ENCODE measurements at regions not wholly inside any gene's neighbourhood (a gene's known extent, or its start where the extent isn't known, plus 50 kb on each side); places are given as distances from the start of the nearest gene placed in this dataset.
"Not testable (repeated sequence)": the region's sequence is repeated elsewhere in the genome, so short reads cannot be mapped to it uniquely, and the experiment has no call there.

DNA sequence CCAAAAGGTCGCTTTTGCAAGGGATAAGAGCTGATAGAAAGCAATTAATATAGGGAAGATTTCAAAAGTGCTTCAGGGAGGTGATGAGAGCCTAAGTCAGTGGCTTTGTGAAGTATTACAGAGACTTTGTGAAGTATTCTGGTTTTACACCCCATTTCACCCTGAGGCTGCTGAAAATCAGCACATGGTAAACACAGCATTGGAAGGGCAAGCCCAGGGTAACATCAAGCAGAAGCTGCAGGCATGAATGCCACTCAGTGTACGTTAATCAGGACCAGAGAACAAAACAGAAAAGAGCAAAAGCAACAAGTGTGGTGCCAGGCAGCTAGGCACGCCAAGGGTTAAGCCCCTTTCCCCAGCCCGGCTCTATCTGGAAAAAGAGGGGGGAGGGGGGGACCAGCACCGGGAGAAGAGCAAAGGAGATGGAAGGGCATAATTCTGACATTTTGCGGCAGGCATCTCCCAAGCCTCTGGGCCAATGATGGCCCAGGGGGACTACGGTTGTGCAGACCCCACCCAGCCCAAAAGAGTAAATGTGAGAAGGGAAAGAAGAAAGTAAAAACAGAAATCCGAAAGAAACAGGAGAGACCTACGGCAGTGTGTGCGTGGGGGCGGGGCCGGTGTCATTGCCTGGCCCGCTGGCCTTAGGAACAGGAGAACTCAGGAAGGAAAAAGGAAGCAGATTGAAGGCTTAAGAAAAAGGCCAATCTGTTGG lies 58.9 kb downstream of the DHRS2 start:
- no peak for DNase-seq

DNA sequence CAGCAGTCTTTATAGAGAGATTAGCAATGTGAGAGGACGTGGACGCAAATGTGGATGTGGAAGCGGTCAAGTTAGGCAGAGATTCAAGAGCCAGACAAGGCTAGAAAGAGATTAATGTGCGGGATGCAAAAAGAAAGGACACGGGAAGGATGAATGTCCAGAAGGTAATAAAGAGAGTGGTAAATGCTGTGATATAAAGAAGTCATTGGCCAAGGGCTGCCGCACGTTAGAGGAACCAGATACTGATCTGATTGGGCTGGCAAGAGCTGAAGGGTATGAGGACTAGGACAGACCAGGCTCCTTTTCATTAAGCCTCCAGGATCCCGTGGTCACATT lies 59.5 kb downstream of the DHRS2 start:
- no peak for DNase-seq

DNA sequence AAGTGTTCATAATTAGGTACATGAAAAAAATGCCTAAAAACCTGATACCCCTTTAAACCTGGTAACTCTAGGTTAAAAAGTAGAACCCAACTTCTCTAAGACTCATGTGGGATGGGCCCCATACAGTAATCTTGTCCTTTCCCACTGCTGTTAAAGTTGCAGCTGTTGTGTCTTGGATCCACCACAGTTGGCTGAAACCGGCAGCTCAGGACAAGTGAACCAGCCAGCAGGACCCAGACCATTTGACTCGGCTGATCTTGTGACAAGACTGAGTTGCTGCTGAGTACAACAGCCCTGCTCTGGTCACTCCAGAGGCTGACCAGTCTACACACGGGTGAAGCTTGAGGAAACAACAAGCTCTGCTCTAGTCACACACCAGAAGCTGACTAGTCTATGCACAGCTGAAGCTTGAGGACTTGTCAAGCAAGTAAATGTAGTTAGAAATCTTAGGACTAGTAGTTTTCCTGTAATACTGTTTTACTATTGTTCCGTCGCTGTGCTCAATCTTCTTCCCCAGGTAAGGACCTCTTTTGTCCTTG lies 60.6 kb downstream of the DHRS2 start:
- DNase-seq: no peak

- no peak for DNase-seq
These were observed 61.5 kb downstream of the DHRS2 start for GRCh38 chr14:23697680-23698079.

- DNase-seq: no peak
These were observed 66.7 kb downstream of the DHRS2 start for GRCh38 chr14:23702656-23703426.

- no peak for DNase-seq
These were observed 68.7 kb downstream of the DHRS2 start for GRCh38 chr14:23704890-23705289.

- DNase-seq: no peak
These were observed 71.3 kb downstream of the DHRS2 start for GRCh38 chr14:23707415-23707814.

DNA sequence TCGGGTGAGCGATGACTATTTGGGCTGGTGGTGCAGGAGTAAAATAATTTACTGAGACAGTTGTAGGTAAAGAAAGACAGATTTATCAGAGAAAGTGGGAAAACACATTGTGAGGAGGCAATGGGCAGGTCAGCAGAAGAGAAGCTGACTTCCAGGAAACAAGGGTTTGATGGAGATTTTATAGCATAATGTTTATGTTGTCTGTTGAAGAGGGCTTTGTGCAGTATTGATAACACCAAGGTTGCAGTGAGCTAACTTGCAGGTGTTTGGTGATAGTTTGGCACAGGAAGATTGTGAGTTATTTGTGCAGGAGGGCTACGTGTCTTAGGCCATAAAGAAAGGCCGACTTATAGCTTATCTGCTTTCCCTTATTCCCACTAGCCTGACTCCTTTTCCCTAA lies 72.2 kb downstream of the DHRS2 start:
- no peak for DNase-seq

DNA sequence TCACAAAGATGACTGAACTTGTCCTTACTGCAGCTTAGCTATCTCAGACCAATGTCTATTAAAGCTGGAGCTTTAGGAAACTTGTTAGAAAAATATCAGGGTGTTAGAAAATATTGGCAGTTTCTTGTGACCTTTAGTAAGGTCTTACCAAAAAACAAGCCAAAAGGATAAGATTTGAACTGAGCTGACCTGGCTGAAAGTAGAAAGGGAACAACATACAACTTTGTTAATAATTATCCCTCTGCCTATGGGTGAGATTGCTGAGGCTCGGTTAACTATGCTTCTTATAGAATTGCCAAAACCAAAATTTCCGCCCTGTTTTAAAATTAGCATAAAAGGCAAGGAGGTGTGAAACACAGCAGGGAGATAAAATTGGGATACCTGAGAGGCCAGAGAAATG lies 73.8 kb downstream of the DHRS2 start:
- no peak for DNase-seq

DNA sequence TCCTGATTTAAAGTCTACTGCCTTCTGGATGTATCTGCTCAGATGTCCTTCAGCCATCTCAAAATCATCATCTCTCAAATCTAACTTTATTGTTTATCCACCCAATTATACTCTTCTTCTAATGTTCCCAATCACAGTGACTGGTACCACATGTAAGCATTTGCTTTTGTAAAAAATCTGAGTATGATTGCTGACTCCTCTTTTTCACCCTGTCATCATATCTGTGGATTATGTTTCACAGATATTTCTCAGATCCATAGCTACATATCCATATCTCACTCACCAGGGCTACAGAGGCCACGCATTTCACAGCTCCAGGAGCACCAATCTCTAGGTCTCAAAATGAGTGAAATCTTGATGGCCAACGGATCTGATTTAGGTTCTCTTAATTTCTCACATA lies 76.1 kb downstream of the DHRS2 start:
- no peak for DNase-seq

- DNase-seq: no peak
These were observed 83.2 kb downstream of the DHRS2 start for GRCh38 chr14:23719225-23719985.

DNA sequence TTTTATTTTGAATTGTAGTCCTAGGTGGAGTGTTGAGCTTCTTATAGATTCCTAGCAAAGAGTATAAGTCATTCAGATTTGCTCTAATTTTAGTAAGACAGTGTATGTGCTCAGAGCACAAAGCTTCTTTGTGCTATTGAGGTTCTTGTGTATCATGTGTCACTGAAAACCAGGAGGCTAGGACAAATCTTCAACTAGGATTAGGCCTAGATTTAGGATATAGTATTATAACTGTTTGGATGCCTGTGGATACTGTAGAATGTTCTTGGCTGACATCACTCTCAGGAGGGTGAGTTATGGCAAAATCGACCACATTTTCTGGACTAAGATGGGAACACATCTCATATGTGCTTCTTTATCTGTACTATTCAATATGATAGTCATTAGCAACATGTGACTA lies 86.5 kb downstream of the DHRS2 start:
- no peak for DNase-seq

GRCh38 chr14:23723911-23724310 lies 87.7 kb downstream of the DHRS2 start:
- DNase-seq: no peak

DNA sequence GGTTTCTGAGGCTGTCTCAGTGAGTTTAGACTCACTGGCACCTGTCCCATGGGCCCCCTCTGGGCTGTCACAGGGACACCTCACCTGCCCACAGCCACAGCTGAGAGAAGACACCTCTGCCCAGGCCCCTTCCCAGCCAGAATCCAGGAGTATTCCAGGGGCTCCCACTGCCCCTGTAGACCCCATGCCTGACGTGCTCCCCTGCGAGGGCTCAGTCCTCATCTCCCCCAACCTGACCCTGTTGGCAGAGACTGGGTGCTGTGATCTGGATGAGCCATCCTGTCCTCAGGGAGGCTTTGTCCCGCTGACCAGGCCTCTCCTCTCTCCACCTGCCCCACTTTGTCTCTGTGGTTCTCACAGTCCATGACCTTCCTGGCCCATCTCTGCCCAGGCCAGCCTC lies 89.4 kb downstream of the DHRS2 start:
- DNase-seq: no peak

DNA sequence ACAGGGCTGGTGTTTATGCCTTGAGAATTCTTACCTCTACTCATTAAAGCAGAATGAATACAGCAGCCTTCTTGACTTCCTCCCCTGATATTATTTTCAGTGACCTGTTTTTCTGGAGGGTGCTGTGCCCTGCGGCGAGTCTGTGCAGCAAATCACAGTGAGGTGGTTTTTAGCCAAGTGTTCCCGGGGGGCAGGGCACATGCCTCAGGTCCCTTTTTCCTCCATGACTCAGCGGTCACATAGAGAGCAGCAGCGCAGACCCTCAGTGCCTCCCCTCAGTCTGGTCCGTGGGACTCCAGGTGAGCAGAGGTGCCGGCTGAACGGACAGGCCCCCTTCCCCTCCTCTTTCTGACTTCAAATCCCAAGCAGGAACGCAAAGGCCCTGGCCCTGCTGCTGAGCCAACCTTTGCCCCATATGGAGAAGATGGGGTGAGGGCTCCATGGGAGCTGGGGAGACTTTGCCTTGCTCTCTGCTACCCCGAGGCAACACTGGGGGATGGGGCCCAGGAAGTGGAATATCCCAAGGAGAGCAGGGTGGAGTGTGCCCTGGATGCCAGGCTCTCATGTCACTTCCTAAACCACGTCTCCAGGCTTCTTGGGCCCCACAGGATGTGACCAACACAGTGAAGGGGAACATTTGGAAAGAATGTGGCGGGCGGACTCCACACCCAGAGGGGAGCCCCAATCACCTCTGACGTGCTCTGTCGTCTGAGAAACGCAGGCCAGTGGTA lies 90.0 kb downstream of the DHRS2 start:
- DNase-seq: no peak

DNA sequence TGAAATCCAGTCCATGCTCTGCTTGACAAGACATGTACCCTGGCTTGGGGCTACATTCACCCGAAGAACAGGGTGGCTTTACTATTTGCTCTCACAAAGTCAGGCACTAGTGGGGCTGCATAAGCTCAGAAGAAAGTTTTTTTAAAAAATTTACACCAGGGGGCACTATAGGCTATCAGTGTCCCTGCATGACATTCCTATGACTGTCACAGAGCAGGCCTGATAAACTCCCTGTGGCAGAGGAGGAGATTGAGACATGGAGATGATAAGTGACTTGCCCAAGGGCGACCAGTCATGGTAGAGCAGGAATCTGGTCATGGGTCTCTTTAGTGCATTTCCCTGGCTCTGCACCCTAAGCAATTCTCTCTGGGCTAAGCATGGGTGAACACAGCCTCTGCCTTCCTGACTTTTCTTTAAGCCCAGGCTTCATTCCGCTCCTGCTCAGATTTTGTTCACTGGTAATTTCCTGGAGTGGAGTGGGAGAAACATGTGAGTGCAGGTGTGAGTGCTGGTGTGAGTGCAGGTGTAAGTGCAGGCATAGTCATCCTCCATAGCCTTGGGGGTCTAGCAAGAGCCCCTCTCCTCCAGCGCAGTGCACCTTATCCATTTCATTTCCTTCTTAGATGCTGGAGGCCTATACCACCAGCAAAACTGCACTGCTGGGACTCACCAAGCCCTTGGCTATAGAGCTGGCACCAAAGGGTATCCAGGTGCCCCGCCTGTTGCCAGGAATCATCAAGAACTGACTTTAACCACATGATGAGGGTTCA lies 91.6 kb downstream of the DHRS2 start:
- DNase-seq: peak; percentile 39

DNA sequence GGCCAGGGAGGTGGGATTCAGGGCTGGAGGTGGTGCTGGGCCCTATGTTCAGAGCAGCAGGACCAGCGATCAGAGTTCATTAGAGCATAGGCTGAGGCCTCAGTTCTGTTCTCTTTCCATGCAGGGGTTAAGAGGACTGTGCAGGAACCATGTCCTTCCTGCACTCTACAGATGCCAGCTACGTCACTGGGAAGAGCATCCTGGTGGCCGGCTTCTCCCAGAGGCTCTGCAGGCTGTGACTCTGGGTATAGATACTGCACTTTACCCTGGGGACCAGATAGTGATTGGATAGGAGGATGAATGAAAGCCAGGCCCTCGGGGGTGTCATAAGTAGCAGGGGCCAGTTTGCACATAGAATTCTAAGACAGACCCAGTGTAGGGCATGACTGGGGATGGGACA lies 92.6 kb downstream of the DHRS2 start:
- DNase-seq: no peak

DNA sequence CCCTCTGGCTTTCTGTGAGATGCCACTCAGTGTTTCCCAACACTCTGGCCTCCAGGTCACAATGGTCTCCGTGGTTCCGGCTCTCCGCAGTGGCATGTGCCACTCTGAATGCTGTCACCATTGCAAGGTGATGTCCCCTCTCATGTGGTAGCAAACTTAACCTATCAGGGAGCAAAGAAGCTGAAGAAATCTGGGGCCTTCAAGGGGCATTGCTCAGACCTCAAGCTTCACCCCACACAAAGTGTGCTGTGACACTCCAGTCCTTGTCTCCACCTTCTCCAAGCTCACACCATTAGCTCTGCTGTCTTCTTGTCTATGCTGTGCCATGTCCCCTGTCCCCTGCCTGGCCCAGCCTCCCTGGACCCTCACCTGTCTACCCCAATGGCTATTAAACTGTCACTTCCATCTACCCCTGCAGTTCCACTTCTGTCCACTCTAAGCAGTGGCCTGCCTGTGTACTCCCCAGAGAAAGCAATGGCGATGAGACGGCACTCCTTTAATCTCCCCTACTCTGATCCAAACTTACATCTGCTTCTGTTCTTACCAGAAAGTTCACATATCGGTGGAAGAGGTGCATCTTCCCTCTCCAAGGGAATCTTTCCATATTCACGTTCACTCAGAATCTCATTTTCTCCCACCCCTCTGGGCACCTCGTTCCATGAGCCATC lies 93.7 kb downstream of the DHRS2 start:
- DNase-seq: no peak

- no peak for DNase-seq
These were observed 99.2 kb downstream of the DHRS2 start for GRCh38 chr14:23735394-23735793.

GRCh38 chr14:23744368-23744767 lies 108.2 kb downstream of the DHRS2 start:
- DNase-seq: not testable (repeated sequence)

GRCh38 chr14:23750357-23750756 lies 114.2 kb downstream of the DHRS2 start:
- no peak for DNase-seq

DNA sequence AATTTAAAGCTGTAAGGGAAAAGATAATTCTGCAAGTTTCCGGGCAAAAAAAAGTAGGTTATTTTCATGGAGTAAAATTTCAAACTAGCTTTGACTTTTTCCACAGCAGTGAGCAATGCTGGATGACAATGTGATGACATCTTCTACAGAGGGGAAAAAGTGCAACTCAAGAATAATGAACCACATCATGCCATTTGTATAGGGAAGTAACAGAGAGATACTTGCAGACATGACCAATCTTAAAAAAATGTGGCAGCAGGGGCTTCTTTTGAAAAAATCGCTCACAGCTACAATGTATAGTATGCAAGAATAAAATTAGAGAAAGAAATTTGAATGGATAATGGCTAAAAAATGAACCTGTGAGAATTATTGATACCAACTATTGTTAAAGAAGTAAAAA lies 115.5 kb downstream of the DHRS2 start:
- no peak for DNase-seq
